ENCODE measurements at regions not wholly inside any gene's neighbourhood (a gene's known extent, or its start where the extent isn't known, plus 50 kb on each side); places are given as distances from the start of the nearest gene placed in this dataset.

DNA sequence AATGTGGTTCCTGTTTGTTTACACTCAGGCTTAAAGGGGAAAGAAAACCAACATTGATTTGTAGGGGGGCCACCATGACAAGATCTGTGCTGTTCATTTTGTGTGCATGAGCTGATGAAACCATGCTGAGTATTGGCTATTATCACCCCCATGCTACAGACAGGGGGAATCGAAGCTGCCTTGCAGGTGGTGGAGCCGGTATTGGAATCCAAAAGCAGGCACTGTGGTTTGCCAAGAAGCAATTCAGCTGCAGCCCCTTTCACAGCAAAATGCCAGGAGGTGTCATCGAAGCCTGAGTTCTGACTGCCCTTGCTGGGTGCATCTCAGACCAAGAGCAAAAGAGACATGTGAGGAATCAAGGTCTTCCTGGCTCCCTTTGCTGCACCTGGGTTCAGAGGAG is 221.9 kb downstream of the UXS1 start:
- DNase-seq: no peak
- H3K4me3 Mint-ChIP-seq: no peak overlapping the region
- no peak for ATAC-seq
- H3K27ac Mint-ChIP-seq: peak overlapping the region in 1 of 2 donors; percentile 5
- H3K4me1 Mint-ChIP-seq: peaks cover 54% of the 10 kb centered on the region
- no peaks in the 10 kb centered on the region for H3K27me3 Mint-ChIP-seq
- peaks cover 0 to 7% of the 10 kb centered on the region in 2 donors for H3K9me3 Mint-ChIP-seq

DNA sequence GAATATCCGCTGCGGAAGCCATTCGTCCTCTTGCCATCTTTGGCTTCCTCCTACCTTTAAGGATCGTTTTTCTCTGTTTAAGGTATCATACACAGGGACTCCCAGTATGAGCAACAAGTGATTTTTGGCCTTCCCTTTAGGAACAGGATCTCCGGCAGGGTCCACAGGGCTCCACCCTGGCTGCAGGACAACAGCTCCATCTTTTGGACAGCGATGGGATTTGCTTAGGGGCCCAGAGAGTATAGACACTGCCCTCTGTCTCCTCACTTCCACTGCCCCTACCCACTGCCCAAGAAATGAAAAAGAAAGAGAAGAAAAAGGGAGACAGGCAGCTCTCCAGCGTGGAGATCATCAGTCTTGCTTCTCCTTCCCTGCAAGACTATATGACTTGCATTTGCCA is 224.5 kb downstream of the UXS1 start:
- no peaks in the 10 kb centered on the region for H3K27me3 Mint-ChIP-seq
- peaks cover 0 to 7% of the 10 kb centered on the region in 2 donors for H3K9me3 Mint-ChIP-seq
- H3K4me1 Mint-ChIP-seq: peaks cover 36% of the 10 kb centered on the region
- peak in 1 of 2 donors; percentile 24 for DNase-seq
- ATAC-seq: peak; percentile 43
- no peak overlapping the region for H3K27ac Mint-ChIP-seq
- no peak overlapping the region for H3K4me3 Mint-ChIP-seq

DNA sequence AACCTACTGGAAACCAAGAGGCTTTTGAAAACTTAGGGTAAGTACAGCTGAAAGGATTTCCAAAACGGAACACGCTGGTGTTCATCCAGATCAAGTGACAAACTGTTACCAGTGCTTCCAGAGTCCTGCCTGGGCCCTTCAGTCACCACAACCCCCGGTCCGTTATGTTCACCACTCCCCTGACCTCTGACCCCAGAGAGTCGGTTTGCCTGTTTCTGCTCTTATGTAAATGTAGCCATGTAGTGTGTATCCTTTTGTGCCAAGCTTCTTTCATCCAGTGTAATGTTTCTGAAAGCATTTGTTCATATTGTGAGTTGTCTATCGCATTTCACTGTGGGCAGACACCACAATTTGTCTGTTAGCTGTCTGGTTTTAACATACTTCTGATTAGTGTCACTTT is 217.5 kb downstream of the NCK2 start:
- H3K4me1 Mint-ChIP-seq: no peaks in the 10 kb centered on the region
- no peak for DNase-seq

DNA sequence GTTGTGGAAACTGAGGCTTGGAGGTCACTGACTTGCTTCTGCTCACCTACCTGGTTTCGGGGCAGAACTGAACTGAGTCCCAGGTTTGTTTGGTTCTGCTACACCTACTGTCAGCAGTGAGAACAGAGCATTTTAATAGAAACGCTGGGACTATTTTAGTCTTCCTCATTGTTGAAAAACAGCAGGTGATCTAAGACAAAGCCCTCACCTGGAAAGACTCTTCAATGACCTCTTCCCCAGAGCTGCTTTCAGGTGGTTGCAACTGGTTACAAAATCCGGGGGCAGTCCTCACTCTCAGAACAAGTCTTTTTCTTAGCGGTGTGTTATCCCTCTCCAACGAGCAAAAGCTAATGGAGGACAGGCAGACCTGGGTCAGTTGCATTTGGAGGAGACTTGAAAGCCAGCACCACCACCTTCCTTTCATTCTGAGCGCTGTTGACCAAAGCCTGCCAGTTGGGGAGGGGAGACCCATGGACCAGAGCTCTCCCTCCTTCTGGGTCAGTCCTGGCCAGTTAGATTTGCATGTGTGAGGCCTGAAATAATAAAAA is 217.0 kb downstream of the NCK2 start:
- Mint-ChIP-seq H3K27me3 (no peaks in the 10 kb centered on the region), H3K9me3 (no peaks in the 10 kb centered on the region), H3K4me1 (no peaks in the 10 kb centered on the region), H3K4me3 (no peak overlapping the region), H3K27ac (no peak overlapping the region)
- ATAC-seq: no peak
- no peak for DNase-seq

More for the DNA sequence above, 217.5 kb downstream of the NCK2 start:
- H3K4me3 Mint-ChIP-seq: no peak overlapping the region
- H3K9me3 Mint-ChIP-seq: no peaks in the 10 kb centered on the region
- H3K27ac Mint-ChIP-seq: no peak overlapping the region
- H3K27me3 Mint-ChIP-seq: no peaks in the 10 kb centered on the region
- ATAC-seq: no peak

DNA sequence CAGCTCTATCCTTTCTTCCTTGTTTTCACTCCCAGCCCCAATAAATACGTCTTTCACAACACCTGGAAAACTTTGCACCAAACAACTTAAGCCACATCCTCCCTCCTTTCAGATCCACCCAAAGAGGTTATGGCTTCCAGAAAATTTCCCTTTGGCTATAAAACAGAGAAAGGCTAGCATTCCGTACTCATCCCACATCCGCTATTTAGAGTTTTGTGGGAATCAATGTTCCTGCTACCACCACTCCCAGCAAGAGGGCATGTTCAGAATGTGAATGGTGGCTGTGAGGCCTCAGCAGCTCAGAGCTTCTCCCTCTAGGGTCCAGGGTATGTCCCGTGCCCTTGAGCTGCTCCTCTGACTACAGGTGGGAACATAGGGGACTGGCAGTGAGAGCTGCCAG is 214.6 kb downstream of the NCK2 start:
- Mint-ChIP-seq H3K27me3 (no peaks in the 10 kb centered on the region), H3K9me3 (no peaks in the 10 kb centered on the region), H3K4me3 (no peak overlapping the region), H3K27ac (no peak overlapping the region), H3K4me1 (peaks cover 18% of the 10 kb centered on the region)
- DNase-seq: no peak
- no peak for ATAC-seq

DNA sequence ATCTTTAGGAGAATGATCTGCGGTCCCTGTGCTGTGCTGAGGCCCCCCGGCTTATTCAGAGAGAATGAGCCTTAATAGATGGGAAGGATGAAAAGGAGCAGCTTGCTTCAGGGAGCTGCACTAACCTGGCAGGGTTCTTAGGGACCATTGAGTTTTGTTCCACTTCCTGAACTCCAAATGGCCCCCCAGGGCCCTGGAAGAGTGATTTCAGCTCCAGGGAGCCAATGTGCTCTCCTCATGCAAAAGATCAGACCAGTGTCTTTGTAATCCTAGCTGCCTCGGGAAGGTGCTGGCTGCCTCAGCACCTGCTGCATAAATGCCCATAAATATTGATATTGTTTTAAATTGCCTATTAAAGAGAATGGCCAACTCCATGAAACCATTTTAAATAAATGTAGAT is 210.2 kb downstream of the NCK2 start:
- DNase-seq (no peak), ATAC-seq (no peak)
- H3K4me3 Mint-ChIP-seq: peak overlapping the region in 1 of 2 donors; percentile 48
- no peaks in the 10 kb centered on the region for H3K9me3 Mint-ChIP-seq
- H3K27ac Mint-ChIP-seq: peak overlapping the region in 1 of 2 donors; percentile 72
- H3K27me3 Mint-ChIP-seq: no peaks in the 10 kb centered on the region
- H3K4me1 Mint-ChIP-seq: peaks cover 61% of the 10 kb centered on the region

DNA sequence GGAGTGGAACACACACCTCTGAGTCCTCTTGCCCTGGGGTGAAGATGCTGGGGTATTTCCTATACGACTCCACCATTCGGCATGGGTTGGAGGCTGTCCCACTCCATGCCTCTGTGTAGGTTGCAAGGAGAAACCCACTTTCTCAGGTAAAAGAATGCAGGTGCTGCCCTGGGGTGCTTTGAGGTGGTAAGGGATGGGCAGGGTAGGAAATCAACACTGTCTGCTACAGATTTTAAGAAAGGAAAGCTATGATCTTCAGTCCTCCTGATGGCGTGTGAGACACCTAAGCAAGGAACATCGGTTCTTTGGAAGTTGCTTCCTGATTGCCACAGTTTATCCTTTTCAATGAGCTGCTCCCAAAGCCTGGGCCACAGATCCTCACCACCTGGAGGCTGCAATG is 209.2 kb downstream of the NCK2 start:
- Mint-ChIP-seq H3K4me3 (no peak overlapping the region), H3K27me3 (no peaks in the 10 kb centered on the region), H3K9me3 (no peaks in the 10 kb centered on the region), H3K4me1 (peaks cover 67% of the 10 kb centered on the region), H3K27ac (peak overlapping the region in 1 of 2 donors; percentile 60)
- DNase-seq (no peak), ATAC-seq (no peak)

DNA sequence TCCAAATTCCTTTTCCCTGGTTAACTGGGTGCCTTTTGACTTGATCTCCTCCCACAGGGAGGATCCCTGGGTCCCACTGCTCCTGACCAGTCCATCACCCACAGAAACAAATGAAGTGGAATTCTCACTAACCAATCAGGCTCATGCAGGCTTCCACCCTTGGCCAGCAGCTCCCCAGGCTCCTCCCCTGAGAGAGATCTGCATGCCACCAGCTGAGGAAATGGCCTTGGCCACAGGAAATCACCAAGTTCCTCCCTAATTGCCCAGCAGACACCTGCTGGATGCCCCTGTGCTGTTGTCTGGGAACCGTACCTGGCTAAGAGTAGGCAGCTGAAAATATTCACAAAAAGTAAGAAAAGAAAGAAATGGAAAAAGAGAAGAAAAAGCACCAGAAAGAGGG is 207.4 kb downstream of the NCK2 start:
- Mint-ChIP-seq H3K4me3 (no peak overlapping the region), H3K9me3 (no peaks in the 10 kb centered on the region), H3K27me3 (no peaks in the 10 kb centered on the region), H3K27ac (no peak overlapping the region), H3K4me1 (peaks cover 67% of the 10 kb centered on the region)
- ATAC-seq: no peak
- DNase-seq: no peak

DNA sequence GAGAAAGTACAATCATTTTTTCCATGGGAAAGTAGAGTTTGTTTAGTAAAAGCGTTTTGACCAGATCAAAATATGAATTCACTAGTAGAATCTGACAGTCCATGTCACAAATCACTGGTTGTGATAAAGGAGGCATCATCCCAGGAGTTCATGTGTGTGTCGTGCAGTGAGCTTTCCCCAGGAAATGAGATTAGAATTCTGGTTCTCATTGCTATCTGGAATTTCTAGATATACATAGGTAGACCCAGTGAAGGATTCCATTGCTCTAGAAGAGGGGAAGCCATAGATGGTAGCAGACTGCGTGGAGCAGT is 206.6 kb downstream of the NCK2 start:
- Mint-ChIP-seq H3K4me3 (no peak overlapping the region), H3K27ac (peak overlapping the region in 1 of 2 donors; percentile 30), H3K4me1 (peaks cover 67% of the 10 kb centered on the region), H3K9me3 (no peaks in the 10 kb centered on the region), H3K27me3 (no peaks in the 10 kb centered on the region)
- no peak for ATAC-seq
- DNase-seq: no peak

DNA sequence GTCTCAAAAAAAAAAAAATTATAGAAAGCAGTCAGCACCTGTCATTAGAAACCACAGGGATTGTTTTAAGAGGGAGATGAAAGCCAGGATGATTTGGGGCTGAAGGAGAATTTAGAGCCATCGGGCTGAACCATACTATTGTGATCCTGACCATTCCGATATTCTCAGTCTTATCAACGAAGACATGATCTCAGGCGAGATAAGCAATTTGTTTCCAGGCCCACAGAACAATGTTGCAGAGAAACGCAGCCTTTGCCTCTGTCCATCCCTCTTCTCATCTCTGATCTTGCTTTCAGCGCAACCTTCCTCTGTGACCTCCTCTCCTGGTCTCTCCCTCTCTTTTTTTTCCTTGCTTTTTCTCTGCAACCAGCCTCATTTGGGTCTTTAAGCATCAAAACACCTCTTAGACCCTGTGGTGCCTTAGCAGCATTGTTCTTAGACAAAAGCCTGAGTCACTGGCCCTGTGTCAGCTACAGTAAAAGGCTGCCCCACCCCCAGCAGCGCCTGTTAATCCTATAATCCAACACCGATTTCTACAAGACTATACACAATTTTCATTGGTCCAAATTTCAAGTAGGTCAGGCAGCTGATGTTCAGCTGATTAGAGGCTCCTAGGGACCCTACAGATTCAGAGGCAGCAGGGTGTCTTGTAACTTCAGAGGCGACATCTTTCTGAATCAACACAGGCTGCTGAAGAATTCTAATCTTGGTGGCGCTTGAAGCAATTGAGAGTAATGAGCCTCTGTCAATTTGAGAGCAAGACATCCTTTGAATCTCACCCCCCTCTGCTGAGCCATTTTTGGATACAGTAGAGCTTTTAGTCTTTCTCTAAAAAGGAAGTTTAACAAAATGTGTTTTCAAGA is 206.0 kb downstream of the NCK2 start:
- Mint-ChIP-seq H3K4me1 (peaks cover 63% of the 10 kb centered on the region), H3K4me3 (no peak overlapping the region), H3K27me3 (no peaks in the 10 kb centered on the region), H3K27ac (peak overlapping the region in 1 of 2 donors; percentile 30), H3K9me3 (no peaks in the 10 kb centered on the region)
- no peak for DNase-seq
- ATAC-seq: no peak

DNA sequence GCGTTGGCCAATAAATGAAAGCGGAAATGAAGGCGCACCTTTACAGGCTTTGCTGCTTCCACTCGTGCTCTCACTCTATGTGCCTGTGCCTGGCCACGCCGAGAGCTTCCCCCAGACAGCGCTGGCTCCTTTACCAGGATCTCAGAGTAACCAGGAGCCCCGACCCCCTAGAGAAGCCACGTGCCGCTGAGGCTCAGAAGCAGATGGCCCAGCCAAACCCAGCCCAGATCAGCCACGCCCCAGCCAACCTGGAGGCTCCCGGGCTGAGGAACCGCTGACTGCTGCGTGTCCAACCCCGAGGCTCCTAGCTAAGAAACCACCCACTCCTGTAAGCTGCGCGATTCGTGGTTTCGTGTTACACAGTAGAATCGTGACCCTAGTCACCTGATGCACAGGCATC is 199.3 kb downstream of the NCK2 start:
- H3K4me3 Mint-ChIP-seq: no peak overlapping the region
- DNase-seq (no peak), ATAC-seq (no peak)
- H3K4me1 Mint-ChIP-seq: no peaks in the 10 kb centered on the region
- no peak overlapping the region for H3K27ac Mint-ChIP-seq
- H3K9me3 Mint-ChIP-seq: peaks cover 0 to 4% of the 10 kb centered on the region in 2 donors
- no peaks in the 10 kb centered on the region for H3K27me3 Mint-ChIP-seq

Data from stimulated activated naive CD8-positive, alpha-beta T cell treated with anti-CD3 and anti-CD28 coated beads, Interleukin-15, amount 100 ng/mL, for 72 hours (primary cell).